Dermis blood vessel endothelial cell (primary cell): ENCODE measurements at regions not wholly inside any gene's neighbourhood (a gene's known extent, or its start where the extent isn't known, plus 50 kb on each side); places are given as distances from the start of the nearest gene placed in this dataset.

Experiments used
- DNase-seq: peaks from one replicate; pipeline ENCODE4 v3.0.0; 2010

DNA sequence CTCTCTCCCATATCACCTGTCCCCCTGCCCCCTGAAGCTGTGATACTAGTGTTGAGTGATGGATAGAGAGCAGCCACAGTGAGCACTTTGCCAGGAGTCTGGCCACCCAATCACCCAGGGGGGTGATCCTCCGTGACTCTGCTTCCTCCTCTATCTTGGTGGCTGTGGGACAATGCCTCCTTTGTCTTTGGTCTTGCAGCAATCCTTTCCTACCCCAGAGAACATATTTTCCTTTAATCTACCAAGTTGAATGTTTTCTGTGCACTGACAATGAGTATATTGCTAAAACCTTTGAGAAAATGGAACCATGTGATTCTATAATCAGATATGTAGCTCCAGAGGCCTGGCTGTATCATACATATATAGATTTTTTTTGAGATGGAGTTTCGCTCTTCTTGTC is 58.1 kb upstream of the HEPHL1 start:
- no peak for DNase-seq

DNA sequence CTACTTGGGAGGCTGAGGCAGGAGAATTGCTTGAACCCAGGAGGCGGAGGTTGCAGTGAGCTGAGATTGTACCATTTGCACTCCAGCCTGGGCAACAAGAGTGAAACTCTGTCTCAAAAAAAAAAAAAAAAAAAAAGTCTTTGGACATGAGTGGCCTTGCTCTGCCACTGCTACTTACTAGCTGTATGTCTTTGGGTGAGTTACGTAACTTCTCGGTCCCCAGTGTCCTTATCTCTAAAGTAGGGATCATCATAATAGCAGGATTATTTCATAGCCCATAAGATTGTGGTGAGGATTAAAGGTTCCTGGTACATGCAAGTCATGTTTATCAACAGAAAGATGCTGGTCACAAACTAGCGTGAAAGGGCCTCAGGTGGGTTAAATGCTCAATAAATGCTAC is 53.9 kb upstream of the HEPHL1 start:
- no peak for DNase-seq

DNA sequence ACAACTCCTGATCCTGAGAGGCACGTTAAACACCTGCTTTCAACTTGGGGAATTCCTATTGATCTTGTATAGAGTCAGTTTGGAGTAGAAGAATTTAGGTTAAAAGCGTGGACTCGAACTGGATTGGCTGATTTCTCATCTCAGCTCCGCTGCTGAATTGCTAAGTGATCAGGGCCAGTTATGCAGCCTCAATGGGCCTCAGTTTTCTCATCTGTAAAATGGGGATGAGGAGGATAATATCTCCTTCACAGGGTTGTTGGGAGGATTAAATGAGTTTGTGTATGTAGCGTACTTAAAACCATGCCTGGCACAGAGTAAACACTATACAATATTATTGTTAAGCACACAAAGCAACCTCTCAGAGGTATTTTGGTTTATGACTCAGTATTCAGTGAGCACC is 53.2 kb upstream of the HEPHL1 start:
- DNase-seq: no peak

DNA sequence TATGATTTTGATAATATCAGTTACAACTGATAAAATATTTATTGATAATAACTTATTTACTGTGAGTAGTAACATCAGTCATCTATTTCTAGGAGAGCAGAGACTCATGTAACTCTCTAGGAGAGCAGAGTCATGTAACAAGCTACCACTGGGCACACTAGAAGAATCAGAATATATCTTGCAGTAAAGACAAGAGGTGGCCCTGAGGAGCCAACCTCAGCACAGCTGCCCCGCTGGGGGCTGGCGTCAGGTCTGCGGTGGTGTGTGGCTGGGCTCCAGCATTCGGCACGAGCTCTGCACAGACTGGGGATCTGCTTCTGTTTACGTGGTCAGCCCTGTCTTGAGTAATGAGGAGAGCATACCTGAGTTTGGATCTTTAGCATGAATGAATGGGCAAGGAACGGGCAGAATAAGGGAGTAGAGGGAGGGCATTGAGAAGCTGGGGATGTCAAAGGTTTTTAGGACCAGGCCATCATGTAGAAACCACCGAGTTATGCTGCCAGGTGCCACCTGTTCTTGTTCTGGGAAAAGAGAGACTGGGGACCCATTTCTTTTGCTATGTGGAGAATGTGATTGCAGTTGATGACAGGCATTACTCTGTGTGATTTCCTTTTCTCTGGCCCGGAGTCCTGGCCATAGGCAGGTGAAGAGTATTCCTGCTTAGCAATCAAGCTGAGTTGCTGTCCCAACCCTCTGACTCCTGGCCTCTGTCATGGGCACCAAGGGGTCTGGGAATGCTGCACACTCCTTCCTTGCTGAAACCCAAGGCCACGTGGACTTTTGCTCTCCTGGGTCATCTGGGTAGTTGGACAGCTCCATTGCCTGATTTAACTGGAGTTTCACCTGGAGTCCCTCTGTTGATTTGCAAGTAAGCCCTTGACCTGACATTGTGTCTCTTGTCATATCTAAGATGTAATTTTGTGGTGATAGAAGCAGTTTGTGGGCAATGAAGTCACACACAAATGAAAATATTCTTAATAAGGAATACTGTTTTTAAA is 50.9 kb upstream of the HEPHL1 start:
- no peak for DNase-seq
